ENCODE measurements at regions not wholly inside any gene's neighbourhood (a gene's known extent, or its start where the extent isn't known, plus 50 kb on each side); places are given as distances from the start of the nearest gene placed in this dataset.

- CTCF ChIA-PET: no interaction called here
- no peak for FAIRE-seq
Measured at GRCh38 chr4:19408490-19408889, 843.2 kb upstream of the SLIT2 start.

DNA sequence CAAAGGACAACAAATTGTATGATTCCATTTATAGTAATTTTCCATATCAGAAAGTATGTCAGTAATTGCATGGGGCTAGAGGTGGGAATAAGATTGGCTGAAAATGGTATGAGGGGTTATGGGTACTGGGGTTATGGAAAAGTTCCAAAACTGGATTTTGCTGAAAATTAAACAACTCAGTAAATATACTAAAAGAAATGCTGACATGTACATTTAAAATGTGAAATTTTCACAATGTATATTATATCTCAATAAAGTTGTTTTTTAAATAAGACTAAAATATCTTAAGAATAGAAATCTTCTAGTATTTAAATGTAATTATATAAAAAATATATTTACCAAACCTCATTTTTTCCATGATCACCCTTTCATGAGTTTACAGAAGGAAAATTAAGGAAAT, 844.9 kb upstream of the SLIT2 start:
- no peaks in the 10 kb centered on the region for H3K9me1 ChIP-seq (replicated peaks; ENCODE audit: control insufficient read depth, extremely low read depth, insufficient read depth, low read length)
- no peak overlapping the region for H3K4me2 ChIP-seq (ENCODE audit: insufficient read depth, low read length)
- BruUV-seq (replicated peaks): no TSS peak

More at GRCh38 chr4:19408490-19408889, 843.2 kb upstream of the SLIT2 start:
- POLR2A ChIA-PET: no interaction called here
- Histone ChIP-seq H3K79me2 (ENCODE audit: control insufficient read depth, insufficient read depth, low read length) (no peaks in the 10 kb centered on the region), H3K4me2 (ENCODE audit: insufficient read depth, low read length) (no peak overlapping the region), H3K9me1 (replicated peaks; ENCODE audit: control insufficient read depth, extremely low read depth, insufficient read depth, low read length) (no peaks in the 10 kb centered on the region), H4K20me1 (replicated peaks; ENCODE audit: control insufficient read depth, extremely low read depth, insufficient read depth, low read length) (no peaks in the 10 kb centered on the region), H3K36me3 (ENCODE audit: control insufficient read depth in 2 of 2, extremely low read depth in 1 of 2, insufficient read depth in 2 of 2, low read length in 2 of 2) (no peaks in the 10 kb centered on the region), H2AFZ (ENCODE audit: low read depth, low read length) (no peak overlapping the region), H3K9me3 (replicated peaks; ENCODE audit: control insufficient read depth, insufficient read depth, low read length) (no peaks in the 10 kb centered on the region), H3K27ac (ENCODE audit: insufficient read depth, low read depth, low read length) (no peak overlapping the region), H3K4me1 (ENCODE audit: control insufficient read depth, extremely low read depth, insufficient read depth, low read length) (no peaks in the 10 kb centered on the region), H3K27me3 (ENCODE audit: control insufficient read depth in 2 of 2, insufficient read depth in 2 of 2, low read length in 2 of 2) (no peaks in the 10 kb centered on the region), H3K9ac (replicated peaks; ENCODE audit: extremely low read depth, insufficient read depth, low read length) (no peak overlapping the region), H3K4me3 (replicated peaks in 1 of 3; ENCODE audit: insufficient read depth in 1 of 3, low read depth in 1 of 3, low read length in 3 of 3) (no peak overlapping the region)
- DNase-seq (ENCODE audit: low read depth, low spot score): no peak
- dilution Hi-C loops (cut with MboI; ENCODE audit: extremely low pct_ligation_motif_present, low sequenced_read_pairs) (no loop called here), intact Hi-C loops (cut with micrococcal nuclease) (no loop called here)
- no TSS peak for BruUV-seq (replicated peaks)
- TF ChIP-seq, protein P1, sequence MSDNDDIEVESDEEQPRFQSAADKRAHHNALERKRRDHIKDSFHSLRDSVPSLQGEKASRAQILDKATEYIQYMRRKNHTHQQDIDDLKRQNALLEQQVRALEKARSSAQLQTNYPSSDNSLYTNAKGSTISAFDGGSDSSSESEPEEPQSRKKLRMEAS (IDR thresholded peaks at IDR 0.05; ENCODE audit: insufficient read depth, insufficient read length): no peak

More for the DNA sequence above, 844.9 kb upstream of the SLIT2 start:
- dilution Hi-C loops (cut with MboI; ENCODE audit: extremely low pct_ligation_motif_present, low sequenced_read_pairs) (no loop called here), intact Hi-C loops (cut with micrococcal nuclease) (no loop called here)
- no peaks in the 10 kb centered on the region for H4K20me1 ChIP-seq (replicated peaks; ENCODE audit: control insufficient read depth, extremely low read depth, insufficient read depth, low read length)
- FAIRE-seq (no peak), DNase-seq (ENCODE audit: low read depth, low spot score) (no peak)
- H3K27ac ChIP-seq (ENCODE audit: insufficient read depth, low read depth, low read length): no peak overlapping the region
- H3K4me1 ChIP-seq (ENCODE audit: control insufficient read depth, extremely low read depth, insufficient read depth, low read length): no peaks in the 10 kb centered on the region
- ChIA-PET POLR2A (no interaction called here), CTCF (no interaction called here)
- no peaks in the 10 kb centered on the region for H3K36me3 ChIP-seq (ENCODE audit: control insufficient read depth in 2 of 2, extremely low read depth in 1 of 2, insufficient read depth in 2 of 2, low read length in 2 of 2)
- H2AFZ ChIP-seq (ENCODE audit: low read depth, low read length): no peak overlapping the region
- no peak overlapping the region for H3K4me3 ChIP-seq (replicated peaks in 1 of 3; ENCODE audit: insufficient read depth in 1 of 3, low read depth in 1 of 3, low read length in 3 of 3)
- H3K27me3 ChIP-seq (ENCODE audit: control insufficient read depth in 2 of 2, insufficient read depth in 2 of 2, low read length in 2 of 2): no peaks in the 10 kb centered on the region
- H3K9ac ChIP-seq (replicated peaks; ENCODE audit: extremely low read depth, insufficient read depth, low read length): no peak overlapping the region
- H3K9me3 ChIP-seq (replicated peaks; ENCODE audit: control insufficient read depth, insufficient read depth, low read length): no peaks in the 10 kb centered on the region
- TF ChIP-seq, protein P1 (IDR thresholded peaks at IDR 0.05; ENCODE audit: insufficient read depth, insufficient read length): no peak
- TF ChIP-seq FOS (IDR thresholded peaks at IDR 0.05; ENCODE audit: borderline replicate concordance, insufficient read depth, low read length): no peak
- TF ChIP-seq, protein P2, sequence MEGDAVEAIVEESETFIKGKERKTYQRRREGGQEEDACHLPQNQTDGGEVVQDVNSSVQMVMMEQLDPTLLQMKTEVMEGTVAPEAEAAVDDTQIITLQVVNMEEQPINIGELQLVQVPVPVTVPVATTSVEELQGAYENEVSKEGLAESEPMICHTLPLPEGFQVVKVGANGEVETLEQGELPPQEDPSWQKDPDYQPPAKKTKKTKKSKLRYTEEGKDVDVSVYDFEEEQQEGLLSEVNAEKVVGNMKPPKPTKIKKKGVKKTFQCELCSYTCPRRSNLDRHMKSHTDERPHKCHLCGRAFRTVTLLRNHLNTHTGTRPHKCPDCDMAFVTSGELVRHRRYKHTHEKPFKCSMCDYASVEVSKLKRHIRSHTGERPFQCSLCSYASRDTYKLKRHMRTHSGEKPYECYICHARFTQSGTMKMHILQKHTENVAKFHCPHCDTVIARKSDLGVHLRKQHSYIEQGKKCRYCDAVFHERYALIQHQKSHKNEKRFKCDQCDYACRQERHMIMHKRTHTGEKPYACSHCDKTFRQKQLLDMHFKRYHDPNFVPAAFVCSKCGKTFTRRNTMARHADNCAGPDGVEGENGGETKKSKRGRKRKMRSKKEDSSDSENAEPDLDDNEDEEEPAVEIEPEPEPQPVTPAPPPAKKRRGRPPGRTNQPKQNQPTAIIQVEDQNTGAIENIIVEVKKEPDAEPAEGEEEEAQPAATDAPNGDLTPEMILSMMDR (IDR thresholded peaks at IDR 0.05; ENCODE audit: extremely low read depth in 1 of 2, insufficient read depth in 1 of 2, low read depth in 1 of 2, low read length in 2 of 2): no peak
- TF ChIP-seq JUN (IDR thresholded peaks at IDR 0.05; ENCODE audit: borderline replicate concordance, insufficient read depth, insufficient read length, low read depth): no peak
- no peak for TF ChIP-seq POLR2AphosphoS5 (IDR thresholded peaks at IDR 0.05; ENCODE audit: insufficient read depth, low read depth, low read length)
- no peak for TF ChIP-seq EZH2 (IDR thresholded peaks at IDR 0.05; ENCODE audit: borderline replicate concordance, low read depth, low read length, severe bottlenecking)
- no peak for TF ChIP-seq POLR2A (IDR thresholded peaks at IDR 0.05; ENCODE audit: low read depth, low read length)
- TF ChIP-seq GATA2 (IDR thresholded peaks at IDR 0.05; ENCODE audit: insufficient read depth, insufficient read length, low read depth, low read length): no peak
- no peak for TF ChIP-seq MYC (IDR thresholded peaks at IDR 0.05; ENCODE audit: low read depth, low read length)
- no peaks in the 10 kb centered on the region for H3K79me2 ChIP-seq (ENCODE audit: control insufficient read depth, insufficient read depth, low read length)

Data from endothelial cell of umbilical vein (primary cell).